ENCODE measurements at regions not wholly inside any gene's neighbourhood (a gene's known extent, or its start where the extent isn't known, plus 50 kb on each side); places are given as distances from the start of the nearest gene placed in this dataset.

DNA sequence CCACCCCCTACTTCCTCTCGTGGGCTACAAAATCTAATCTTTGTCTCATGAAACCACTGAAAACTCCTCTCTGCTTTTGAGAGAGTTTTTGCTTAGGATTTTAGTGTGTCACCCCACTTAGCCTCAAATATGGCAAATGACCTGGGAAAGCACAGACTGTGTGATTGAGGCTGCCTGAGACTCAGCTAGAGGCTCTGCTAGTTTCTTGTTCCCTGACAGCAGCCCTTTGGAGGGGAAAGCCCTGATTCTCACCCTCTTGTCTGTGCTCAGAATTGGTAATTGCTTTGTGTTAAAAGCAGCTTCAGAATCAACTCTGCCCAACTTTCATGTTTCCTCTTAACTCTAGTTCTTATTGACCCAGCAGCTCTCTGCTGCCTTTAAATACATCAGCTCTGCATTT, 85.6 kb upstream of the ZP4 start:
- Histone ChIP-seq H3K4me2 (ENCODE audit: low read depth, low read length) (no peak overlapping the region), H3K79me2 (ENCODE audit: insufficient read depth, low read length) (no peaks in the 10 kb centered on the region), H3K27me3 (ENCODE audit: control insufficient read depth in 1 of 2, insufficient read depth in 2 of 2, low read length in 2 of 2) (no peaks in the 10 kb centered on the region), H3K9me3 (ENCODE audit: low read length) (peaks cover 95% of the 10 kb centered on the region), H3K9ac (ENCODE audit: insufficient read depth, low read depth, low read length) (no peak overlapping the region), H4K20me1 (ENCODE audit: insufficient read depth, low read length) (no peaks in the 10 kb centered on the region), H3K4me3 (replicated peaks in 1 of 3; ENCODE audit: insufficient read depth in 1 of 3, low read depth in 2 of 3, low read length in 3 of 3) (no peak overlapping the region), H2AFZ (ENCODE audit: low read length) (no peak overlapping the region), H3K36me3 (replicated peaks in 1 of 2; ENCODE audit: control insufficient read depth in 1 of 2, insufficient read depth in 2 of 2, low read length in 2 of 2) (no peaks in the 10 kb centered on the region), H3K27ac (ENCODE audit: extremely low read length, insufficient read depth, low read length) (no peak overlapping the region), H3K4me1 (ENCODE audit: insufficient read depth, low read length) (no peaks in the 10 kb centered on the region)
- no peak for FAIRE-seq
- TF ChIP-seq PTBP1 (IDR thresholded peaks at IDR 0.05; ENCODE audit: low read depth, low read length, poor library complexity, severe bottlenecking), result no peak
- TF ChIP-seq MTA3 (CRISPR knock-in tag; IDR thresholded peaks at IDR 0.05), result no peak
- TF ChIP-seq ZNF382 (CRISPR knock-in tag; IDR thresholded peaks at IDR 0.05; ENCODE audit: borderline replicate concordance), result no peak
- no peak for TF ChIP-seq KDM6A (CRISPR knock-in tag; IDR thresholded peaks at IDR 0.05; ENCODE audit: low read depth)
- TF ChIP-seq ZNF746 (CRISPR knock-in tag; IDR thresholded peaks at IDR 0.05), result no peak
- TF ChIP-seq TRIM24 (CRISPR knock-in tag; IDR thresholded peaks at IDR 0.05), result no peak
- TF ChIP-seq, protein P1, sequence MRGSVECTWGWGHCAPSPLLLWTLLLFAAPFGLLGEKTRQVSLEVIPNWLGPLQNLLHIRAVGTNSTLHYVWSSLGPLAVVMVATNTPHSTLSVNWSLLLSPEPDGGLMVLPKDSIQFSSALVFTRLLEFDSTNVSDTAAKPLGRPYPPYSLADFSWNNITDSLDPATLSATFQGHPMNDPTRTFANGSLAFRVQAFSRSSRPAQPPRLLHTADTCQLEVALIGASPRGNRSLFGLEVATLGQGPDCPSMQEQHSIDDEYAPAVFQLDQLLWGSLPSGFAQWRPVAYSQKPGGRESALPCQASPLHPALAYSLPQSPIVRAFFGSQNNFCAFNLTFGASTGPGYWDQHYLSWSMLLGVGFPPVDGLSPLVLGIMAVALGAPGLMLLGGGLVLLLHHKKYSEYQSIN (CRISPR knock-in tag; IDR thresholded peaks at IDR 0.05; ENCODE audit: borderline replicate concordance), result no peak
- no peak for TF ChIP-seq CERS6 (CRISPR knock-in tag; IDR thresholded peaks at IDR 0.05)
- TF ChIP-seq JDP2 (CRISPR knock-in tag; IDR thresholded peaks at IDR 0.05; ENCODE audit: borderline replicate concordance), result no peak
- TF ChIP-seq RNF219 (CRISPR knock-in tag; IDR thresholded peaks at IDR 0.05), result no peak
- TF ChIP-seq ZNF326 (CRISPR knock-in tag; IDR thresholded peaks at IDR 0.05; ENCODE audit: borderline replicate concordance), result no peak
- TF ChIP-seq REXO4 (CRISPR knock-in tag; IDR thresholded peaks at IDR 0.05; ENCODE audit: borderline replicate concordance), result no peak
- no peak for TF ChIP-seq RAD51 (IDR thresholded peaks at IDR 0.05; ENCODE audit: borderline replicate concordance)
- no peak for TF ChIP-seq ZNF776 (CRISPR knock-in tag; IDR thresholded peaks at IDR 0.05)
- TF ChIP-seq, protein P2, sequence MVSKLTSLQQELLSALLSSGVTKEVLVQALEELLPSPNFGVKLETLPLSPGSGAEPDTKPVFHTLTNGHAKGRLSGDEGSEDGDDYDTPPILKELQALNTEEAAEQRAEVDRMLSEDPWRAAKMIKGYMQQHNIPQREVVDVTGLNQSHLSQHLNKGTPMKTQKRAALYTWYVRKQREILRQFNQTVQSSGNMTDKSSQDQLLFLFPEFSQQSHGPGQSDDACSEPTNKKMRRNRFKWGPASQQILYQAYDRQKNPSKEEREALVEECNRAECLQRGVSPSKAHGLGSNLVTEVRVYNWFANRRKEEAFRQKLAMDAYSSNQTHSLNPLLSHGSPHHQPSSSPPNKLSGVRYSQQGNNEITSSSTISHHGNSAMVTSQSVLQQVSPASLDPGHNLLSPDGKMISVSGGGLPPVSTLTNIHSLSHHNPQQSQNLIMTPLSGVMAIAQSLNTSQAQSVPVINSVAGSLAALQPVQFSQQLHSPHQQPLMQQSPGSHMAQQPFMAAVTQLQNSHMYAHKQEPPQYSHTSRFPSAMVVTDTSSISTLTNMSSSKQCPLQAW (CRISPR knock-in tag; IDR thresholded peaks at IDR 0.05), result no peak
- TF ChIP-seq ZNF839 (CRISPR knock-in tag; IDR thresholded peaks at IDR 0.05; ENCODE audit: borderline replicate concordance), result no peak
- TF ChIP-seq KLF11 (CRISPR knock-in tag; IDR thresholded peaks at IDR 0.05), result no peak
- no peak for TF ChIP-seq ZNF34 (CRISPR knock-in tag; IDR thresholded peaks at IDR 0.05; ENCODE audit: borderline replicate concordance)
- ChIA-PET CTCF (ENCODE audit: low intra/inter-chr PET ratio, low total read pairs) (no interaction called here), POLR2A (no interaction called here)
- no peak for ATAC-seq
- no TSS peak for BruUV-seq (replicated peaks)
- intact Hi-C loops (cut with micrococcal nuclease; ENCODE audit: unreplicated experiment), result no loop called here
- WGBS (ENCODE audit: low lambda C conversion rate), result 0% methylated on average over 1 of the region's 1 CpG
- no peak for DNase-seq (ENCODE audit: low spot score)
- in situ Hi-C loops (cut with HindIII; ENCODE audit: extremely low pct_ligation_motif_present, low pct_unique_long_range_greater_than_20kb), result no loop called here
